ENCODE measurements at regions not wholly inside any gene's neighbourhood (a gene's known extent, or its start where the extent isn't known, plus 50 kb on each side); places are given as distances from the start of the nearest gene placed in this dataset.

- TF ChIP-seq EZH2 (IDR thresholded peaks at IDR 0.05) (no peak), POLR2AphosphoS5 (IDR thresholded peaks at IDR 0.05; ENCODE audit: borderline replicate concordance, low read depth, low read length) (no peak)
Observed at GRCh38 chr6:78623554-78623953, 243.8 kb upstream of the IRAK1BP1 start.
